Ascending aorta (tissue), 2 donors: ENCODE measurements at regions not wholly inside any gene's neighbourhood (a gene's known extent, or its start where the extent isn't known, plus 50 kb on each side); places are given as distances from the start of the nearest gene placed in this dataset.

ENCODE experiments used
- DNase-seq, 2 donors: peaks; one replicate each; pipeline ENCODE4 v3.0.0-alpha.2; 2019; ENCODE audit warnings: low spot score in 2 of 2
- H3K27ac ChIP-seq, 2 donors: fragments of 200-600 bp; sonication (generic); one replicate each; pipeline ENCODE4 v1.5.1; 2016 to 2017; ENCODE audit warnings: mild to moderate bottlenecking in 1 of 2
- H3K27me3 ChIP-seq: fragments of 200-600 bp; sonication (generic); one replicate; pipeline ENCODE4 v1.5.1; 2017
- H3K36me3 ChIP-seq, 2 donors: fragments of 200-600 bp; sonication (generic); one replicate each; pipeline ENCODE4 v1.5.1; 2016
- H3K4me1 ChIP-seq, 2 donors: fragments of 200-600 bp; sonication (generic); one replicate each; pipeline ENCODE4 v1.5.1; 2016 to 2017; ENCODE audit warnings: mild to moderate bottlenecking in 1 of 2
- H3K4me3 ChIP-seq, 2 donors: fragments of 200-600 bp; sonication (generic); one replicate each; pipeline ENCODE4 v1.5.1; 2016 to 2017; ENCODE audit warnings: mild to moderate bottlenecking in 1 of 2
- H3K9me3 ChIP-seq, 2 donors: fragments of 200-600 bp; sonication (generic); one replicate each; pipeline ENCODE4 v1.5.1; 2016
- intact Hi-C: fragments of 100-400 bp; cut with DNase I; formaldehyde crosslinking; loops from one replicate; pipeline ENCODE4 v1.15.1; 2023
- TF ChIP-seq, protein P1 (sequence below), 3 experiments: fragments of 200-600 bp in 2 of 3; fragments of 450-650 bp in 1 of 3; sonication (generic) in 2 of 3; IDR thresholded peaks; one replicate each; pipeline ENCODE4 v1.5.1; 2016 to 2019; ENCODE audit warnings: antibody characterized with exemption in 3 of 3, mild to moderate bottlenecking in 1 of 3, moderate library complexity in 1 of 3

DNA sequence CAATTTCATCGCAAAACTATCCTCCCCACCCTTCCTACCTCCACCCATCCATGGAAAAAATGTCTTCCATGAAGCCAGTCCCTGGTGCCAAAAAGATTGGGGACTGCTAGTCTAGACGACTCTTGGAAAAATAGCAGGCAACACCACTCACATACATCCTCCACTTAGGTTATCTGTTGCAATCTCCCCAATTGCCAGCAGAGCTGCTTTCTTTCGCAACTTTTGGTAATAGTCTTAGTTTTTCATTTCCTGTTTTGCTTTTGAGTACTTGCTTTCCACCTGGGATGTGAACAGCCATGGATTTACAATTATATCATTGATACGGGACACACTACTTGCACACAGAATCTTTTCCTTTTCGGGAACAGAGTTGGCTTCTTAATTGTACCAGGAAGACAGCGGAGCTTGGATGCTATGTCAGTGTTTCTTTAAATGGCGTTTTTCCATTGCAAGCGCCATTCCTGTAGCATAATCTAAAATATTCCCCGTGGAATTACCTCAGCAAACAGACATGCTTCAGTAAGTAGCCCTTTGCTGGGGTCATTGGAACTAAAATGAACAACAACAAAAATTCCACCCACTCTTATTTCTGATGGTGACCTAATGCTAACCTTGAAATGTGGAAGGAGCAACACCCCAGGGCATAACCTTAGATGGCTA lies 183.3 kb upstream of the ADGRL2 start:
- intact Hi-C loops: no loop called here
- Histone ChIP-seq H3K9me3 (no peaks in the 10 kb centered on the region), H3K27ac (no peak overlapping the region), H3K27me3 (no peaks in the 10 kb centered on the region), H3K4me3 (no peak overlapping the region), H3K4me1 (no peaks in the 10 kb centered on the region), H3K36me3 (no peaks in the 10 kb centered on the region)
- TF ChIP-seq, protein P1, sequence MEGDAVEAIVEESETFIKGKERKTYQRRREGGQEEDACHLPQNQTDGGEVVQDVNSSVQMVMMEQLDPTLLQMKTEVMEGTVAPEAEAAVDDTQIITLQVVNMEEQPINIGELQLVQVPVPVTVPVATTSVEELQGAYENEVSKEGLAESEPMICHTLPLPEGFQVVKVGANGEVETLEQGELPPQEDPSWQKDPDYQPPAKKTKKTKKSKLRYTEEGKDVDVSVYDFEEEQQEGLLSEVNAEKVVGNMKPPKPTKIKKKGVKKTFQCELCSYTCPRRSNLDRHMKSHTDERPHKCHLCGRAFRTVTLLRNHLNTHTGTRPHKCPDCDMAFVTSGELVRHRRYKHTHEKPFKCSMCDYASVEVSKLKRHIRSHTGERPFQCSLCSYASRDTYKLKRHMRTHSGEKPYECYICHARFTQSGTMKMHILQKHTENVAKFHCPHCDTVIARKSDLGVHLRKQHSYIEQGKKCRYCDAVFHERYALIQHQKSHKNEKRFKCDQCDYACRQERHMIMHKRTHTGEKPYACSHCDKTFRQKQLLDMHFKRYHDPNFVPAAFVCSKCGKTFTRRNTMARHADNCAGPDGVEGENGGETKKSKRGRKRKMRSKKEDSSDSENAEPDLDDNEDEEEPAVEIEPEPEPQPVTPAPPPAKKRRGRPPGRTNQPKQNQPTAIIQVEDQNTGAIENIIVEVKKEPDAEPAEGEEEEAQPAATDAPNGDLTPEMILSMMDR (IDR thresholded peaks at IDR 0.05): no peak
- no peak for DNase-seq

DNA sequence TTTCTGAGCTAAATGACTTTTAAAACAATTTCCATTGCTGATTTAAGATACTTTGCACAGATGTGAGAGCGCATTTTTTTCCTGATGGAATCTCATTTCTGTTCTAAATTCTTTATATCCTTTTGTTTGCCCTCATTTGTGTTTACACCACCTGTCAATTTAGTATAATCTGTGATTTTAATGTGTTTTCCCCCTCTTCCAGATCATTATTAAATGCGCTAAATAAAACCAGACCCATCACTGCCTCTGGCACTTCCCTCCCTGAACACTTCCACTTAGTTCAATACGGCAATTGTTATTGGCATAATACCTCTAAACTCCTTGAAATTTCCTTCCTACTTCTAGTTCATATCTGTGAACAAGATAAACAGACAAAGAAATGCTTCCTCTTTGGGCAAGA lies 186.9 kb upstream of the ADGRL2 start:
- Histone ChIP-seq H3K27me3 (no peaks in the 10 kb centered on the region), H3K36me3 (no peaks in the 10 kb centered on the region), H3K27ac (no peak overlapping the region), H3K9me3 (no peaks in the 10 kb centered on the region), H3K4me1 (no peaks in the 10 kb centered on the region), H3K4me3 (no peak overlapping the region)
- intact Hi-C loops: no loop called here
- TF ChIP-seq, protein P1 (IDR thresholded peaks at IDR 0.05): no peak
- no peak for DNase-seq

DNA sequence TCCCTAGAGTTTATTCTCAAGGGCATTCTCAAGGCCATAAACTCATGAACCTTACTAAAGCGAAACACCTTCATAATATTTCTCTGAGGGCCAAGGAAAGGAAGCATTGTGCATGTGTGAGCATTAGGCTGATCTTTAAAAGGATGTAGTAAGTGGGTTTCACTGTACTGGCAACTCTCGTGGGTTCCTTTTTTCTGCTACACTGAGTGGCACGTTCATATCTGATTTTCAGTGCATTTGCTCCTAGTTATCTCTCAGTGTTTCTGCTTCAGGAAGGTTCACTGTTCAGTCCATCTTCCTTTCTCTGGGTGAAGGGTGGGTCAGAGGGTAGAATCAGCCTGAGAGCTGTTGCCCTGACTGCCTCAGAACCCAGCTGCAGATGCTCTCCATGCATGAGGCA lies 192.8 kb upstream of the ADGRL2 start:
- Histone ChIP-seq H3K4me1 (no peaks in the 10 kb centered on the region), H3K36me3 (no peaks in the 10 kb centered on the region), H3K4me3 (no peak overlapping the region), H3K27ac (no peak overlapping the region), H3K27me3 (no peaks in the 10 kb centered on the region), H3K9me3 (no peaks in the 10 kb centered on the region)
- TF ChIP-seq, protein P1 (IDR thresholded peaks at IDR 0.05): no peak
- intact Hi-C loops: no loop called here
- DNase-seq: no peak

- intact Hi-C loops: no loop called here
- H3K9me3 ChIP-seq: no peaks in the 10 kb centered on the region
- TF ChIP-seq, protein P1 (IDR thresholded peaks at IDR 0.05): no peak
- H3K27ac ChIP-seq: no peak overlapping the region
- H3K36me3 ChIP-seq: no peaks in the 10 kb centered on the region
- H3K4me3 ChIP-seq: no peak overlapping the region
- no peaks in the 10 kb centered on the region for H3K4me1 ChIP-seq
- DNase-seq: no peak
- H3K27me3 ChIP-seq: no peaks in the 10 kb centered on the region
These were observed 193.6 kb upstream of the ADGRL2 start for GRCh38 chr1:81607086-81607485.

GRCh38 chr1:81606656-81607055 lies 194.1 kb upstream of the ADGRL2 start:
- H3K9me3 ChIP-seq: no peaks in the 10 kb centered on the region
- no peak for DNase-seq
- H3K27ac ChIP-seq: no peak overlapping the region
- no peaks in the 10 kb centered on the region for H3K4me1 ChIP-seq
- no peaks in the 10 kb centered on the region for H3K36me3 ChIP-seq
- intact Hi-C loops: no loop called here
- TF ChIP-seq, protein P1 (IDR thresholded peaks at IDR 0.05): no peak
- H3K27me3 ChIP-seq: no peaks in the 10 kb centered on the region
- no peak overlapping the region for H3K4me3 ChIP-seq

- H3K9me3 ChIP-seq: no peaks in the 10 kb centered on the region
- DNase-seq: no peak
- TF ChIP-seq, protein P1 (IDR thresholded peaks at IDR 0.05): no peak
- no peaks in the 10 kb centered on the region for H3K27me3 ChIP-seq
- no peaks in the 10 kb centered on the region for H3K4me1 ChIP-seq
- intact Hi-C loops: no loop called here
- H3K36me3 ChIP-seq: no peaks in the 10 kb centered on the region
- H3K27ac ChIP-seq: no peak overlapping the region
- H3K4me3 ChIP-seq: no peak overlapping the region
These were observed 195.7 kb upstream of the ADGRL2 start for GRCh38 chr1:81605023-81605422.
